Central memory CD8-positive, alpha-beta T cell (primary cell): ENCODE measurements at regions not wholly inside any gene's neighbourhood (a gene's known extent, or its start where the extent isn't known, plus 50 kb on each side); places are given as distances from the start of the nearest gene placed in this dataset.
"Not testable (repeated sequence)": the region's sequence is repeated elsewhere in the genome, so short reads cannot be mapped to it uniquely, and the experiment has no call there.

Experiments
- ATAC-seq: fragments of 150-1000 bp; cut with Tn5 transposase; replicated peaks from 2 replicates; pipeline ENCODE4 v1.10.0; 2022; ENCODE audit warnings: mild to moderate bottlenecking, moderate FRiP score, moderate number of reproducible peaks; ENCODE audit not compliant: poor library complexity, severe bottlenecking; ENCODE audit errors: extremely low read depth
- DNase-seq, 2 donors: peaks; one replicate each; pipeline ENCODE4 v3.0.0; 2021; ENCODE audit warnings: low spot score in 2 of 2
- H3K27ac Mint-ChIP-seq: one replicate; pipeline ENCODE4 v1.8.0; 2022; ENCODE audit warnings: low read depth, mild to moderate bottlenecking, moderate library complexity, mixed read lengths
- H3K27me3 Mint-ChIP-seq: one replicate; pipeline ENCODE4 v1.8.0; 2022; ENCODE audit warnings: mixed read lengths
- H3K36me3 Mint-ChIP-seq: one replicate; pipeline ENCODE4 v1.8.0; 2022; ENCODE audit warnings: mild to moderate bottlenecking, moderate library complexity, mixed read lengths; ENCODE audit not compliant: insufficient read depth
- H3K4me1 Mint-ChIP-seq: one replicate; pipeline ENCODE4 v1.8.0; 2022; ENCODE audit warnings: mixed read lengths
- H3K4me3 Mint-ChIP-seq: one replicate; pipeline ENCODE4 v1.8.0; 2022; ENCODE audit warnings: mild to moderate bottlenecking, moderate library complexity, mixed read lengths
- H3K9me3 Mint-ChIP-seq: one replicate; pipeline ENCODE4 v1.8.0; 2022; ENCODE audit warnings: mixed read lengths

GRCh38 chr17:59500086-59500655, 65.2 kb upstream of the DHX40 start:
- H3K36me3 Mint-ChIP-seq, ATAC-seq, H3K27ac Mint-ChIP-seq, H3K27me3 Mint-ChIP-seq, H3K9me3 Mint-ChIP-seq, H3K4me1 Mint-ChIP-seq, DNase-seq, H3K4me3 Mint-ChIP-seq: not testable (repeated sequence)

GRCh38 chr17:59501690-59502089, 63.7 kb upstream of the DHX40 start:
- H3K9me3 Mint-ChIP-seq, result no peaks in the 10 kb centered on the region
- no peaks in the 10 kb centered on the region for H3K27me3 Mint-ChIP-seq
- no peak overlapping the region for H3K27ac Mint-ChIP-seq
- no peaks in the 10 kb centered on the region for H3K4me1 Mint-ChIP-seq
- DNase-seq (no peak), ATAC-seq (no peak)
- H3K36me3 Mint-ChIP-seq, result no peaks in the 10 kb centered on the region
- H3K4me3 Mint-ChIP-seq, result no peak overlapping the region

GRCh38 chr17:59502800-59503199, 62.6 kb upstream of the DHX40 start:
- Mint-ChIP-seq H3K9me3 (no peaks in the 10 kb centered on the region), H3K4me3 (no peak overlapping the region), H3K4me1 (no peaks in the 10 kb centered on the region), H3K27me3 (no peaks in the 10 kb centered on the region), H3K27ac (no peak overlapping the region), H3K36me3 (no peaks in the 10 kb centered on the region)
- ATAC-seq (no peak), DNase-seq (no peak)

GRCh38 chr17:59503500-59503899, 61.9 kb upstream of the DHX40 start:
- Mint-ChIP-seq H3K4me3 (no peak overlapping the region), H3K9me3 (no peaks in the 10 kb centered on the region), H3K27me3 (no peaks in the 10 kb centered on the region), H3K4me1 (no peaks in the 10 kb centered on the region), H3K36me3 (no peaks in the 10 kb centered on the region), H3K27ac (no peak overlapping the region)
- DNase-seq (no peak), ATAC-seq (no peak)

GRCh38 chr17:59504821-59505220, 60.6 kb upstream of the DHX40 start:
- Mint-ChIP-seq H3K36me3 (no peaks in the 10 kb centered on the region), H3K4me1 (no peaks in the 10 kb centered on the region), H3K27me3 (no peaks in the 10 kb centered on the region), H3K27ac (no peak overlapping the region), H3K4me3 (no peak overlapping the region), H3K9me3 (no peaks in the 10 kb centered on the region)
- ATAC-seq (no peak), DNase-seq (no peak)

- DNase-seq, result no peak
- no peaks in the 10 kb centered on the region for H3K27me3 Mint-ChIP-seq
- no peaks in the 10 kb centered on the region for H3K4me1 Mint-ChIP-seq
- no peaks in the 10 kb centered on the region for H3K9me3 Mint-ChIP-seq
- no peak overlapping the region for H3K4me3 Mint-ChIP-seq
- no peak overlapping the region for H3K27ac Mint-ChIP-seq
- ATAC-seq, result no peak
- no peaks in the 10 kb centered on the region for H3K36me3 Mint-ChIP-seq
These were observed 59.7 kb upstream of the DHX40 start for GRCh38 chr17:59505610-59506276.

- Mint-ChIP-seq H3K9me3 (no peaks in the 10 kb centered on the region), H3K27me3 (no peaks in the 10 kb centered on the region), H3K4me3 (no peak overlapping the region), H3K27ac (no peak overlapping the region), H3K36me3 (no peaks in the 10 kb centered on the region), H3K4me1 (no peaks in the 10 kb centered on the region)
- ATAC-seq (no peak), DNase-seq (no peak)
These were observed 58.3 kb upstream of the DHX40 start for GRCh38 chr17:59506894-59507726.

- H3K27me3 Mint-ChIP-seq, result no peaks in the 10 kb centered on the region
- H3K27ac Mint-ChIP-seq, result peak overlapping the region; percentile 24
- no peak for ATAC-seq
- no peaks in the 10 kb centered on the region for H3K9me3 Mint-ChIP-seq
- no peaks in the 10 kb centered on the region for H3K36me3 Mint-ChIP-seq
- H3K4me1 Mint-ChIP-seq, result no peaks in the 10 kb centered on the region
- no peak overlapping the region for H3K4me3 Mint-ChIP-seq
- DNase-seq, result no peak
These were observed 56.3 kb upstream of the DHX40 start for GRCh38 chr17:59508999-59509625.

- ATAC-seq (no peak), DNase-seq (no peak)
- Mint-ChIP-seq H3K27ac (no peak overlapping the region), H3K4me3 (no peak overlapping the region), H3K27me3 (no peaks in the 10 kb centered on the region), H3K36me3 (no peaks in the 10 kb centered on the region), H3K4me1 (no peaks in the 10 kb centered on the region), H3K9me3 (no peaks in the 10 kb centered on the region)
These were observed 54.8 kb upstream of the DHX40 start for GRCh38 chr17:59510611-59511010.

- no peaks in the 10 kb centered on the region for H3K27me3 Mint-ChIP-seq
- H3K27ac Mint-ChIP-seq, result no peak overlapping the region
- H3K9me3 Mint-ChIP-seq, result no peaks in the 10 kb centered on the region
- DNase-seq (no peak), ATAC-seq (no peak)
- H3K4me1 Mint-ChIP-seq, result no peaks in the 10 kb centered on the region
- no peaks in the 10 kb centered on the region for H3K36me3 Mint-ChIP-seq
- H3K4me3 Mint-ChIP-seq, result no peak overlapping the region
These were observed 53.7 kb upstream of the DHX40 start for GRCh38 chr17:59511726-59512125.

GRCh38 chr17:59512844-59513385, 52.5 kb upstream of the DHX40 start:
- no peak overlapping the region for H3K4me3 Mint-ChIP-seq

GRCh38 chr17:59513934-59514841, 51.2 kb upstream of the DHX40 start:
- no peaks in the 10 kb centered on the region for H3K36me3 Mint-ChIP-seq
- DNase-seq, result no peak
- no peak for ATAC-seq

More at GRCh38 chr17:59512844-59513385, 52.5 kb upstream of the DHX40 start:
- no peaks in the 10 kb centered on the region for H3K36me3 Mint-ChIP-seq
- H3K27ac Mint-ChIP-seq, result no peak overlapping the region
- H3K9me3 Mint-ChIP-seq, result no peaks in the 10 kb centered on the region
- ATAC-seq (no peak), DNase-seq (no peak)
- H3K4me1 Mint-ChIP-seq, result no peaks in the 10 kb centered on the region
- no peaks in the 10 kb centered on the region for H3K27me3 Mint-ChIP-seq

More at GRCh38 chr17:59513934-59514841, 51.2 kb upstream of the DHX40 start:
- no peak overlapping the region for H3K27ac Mint-ChIP-seq
- H3K27me3 Mint-ChIP-seq, result no peaks in the 10 kb centered on the region
- no peaks in the 10 kb centered on the region for H3K4me1 Mint-ChIP-seq
- H3K4me3 Mint-ChIP-seq, result no peak overlapping the region
- no peaks in the 10 kb centered on the region for H3K9me3 Mint-ChIP-seq
